GM10266 (cell line): ENCODE measurements at regions not wholly inside any gene's neighbourhood (a gene's known extent, or its start where the extent isn't known, plus 50 kb on each side); places are given as distances from the start of the nearest gene placed in this dataset.
A peak's percentile ranks its signal among the peaks of the same experiment; 100 is the strongest.

ENCODE experiments used
- DNase-seq: peaks from one replicate; pipeline ENCODE4 v3.0.0; 2012; ENCODE audit errors: extremely low spot score
- TF ChIP-seq, protein P1 (sequence below): IDR thresholded peaks from 2 replicates; pipeline ENCODE4 v1.5.1; 2012; ENCODE audit warnings: mild to moderate bottlenecking, low read depth; ENCODE audit not compliant: control insufficient read depth, insufficient read depth; ENCODE audit errors: missing control alignments

DNA sequence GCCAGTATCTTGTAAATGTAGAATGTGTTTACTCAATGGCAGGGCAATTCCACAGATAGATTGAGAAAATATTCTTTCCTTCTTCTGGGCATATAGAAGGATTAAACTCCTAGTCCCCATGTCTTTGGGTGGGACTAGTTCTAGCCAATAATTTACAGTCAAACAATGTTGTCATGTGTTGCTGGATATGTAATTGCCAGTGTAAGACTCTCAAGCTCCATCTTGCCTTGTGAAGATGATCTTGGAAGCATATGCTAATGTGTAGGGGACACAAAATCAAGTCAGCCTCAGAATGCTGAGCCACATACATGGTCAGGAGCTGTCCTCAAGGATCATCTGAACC, 386.9 kb downstream of the CETN3 start:
- no peak for DNase-seq
- TF ChIP-seq, protein P1, sequence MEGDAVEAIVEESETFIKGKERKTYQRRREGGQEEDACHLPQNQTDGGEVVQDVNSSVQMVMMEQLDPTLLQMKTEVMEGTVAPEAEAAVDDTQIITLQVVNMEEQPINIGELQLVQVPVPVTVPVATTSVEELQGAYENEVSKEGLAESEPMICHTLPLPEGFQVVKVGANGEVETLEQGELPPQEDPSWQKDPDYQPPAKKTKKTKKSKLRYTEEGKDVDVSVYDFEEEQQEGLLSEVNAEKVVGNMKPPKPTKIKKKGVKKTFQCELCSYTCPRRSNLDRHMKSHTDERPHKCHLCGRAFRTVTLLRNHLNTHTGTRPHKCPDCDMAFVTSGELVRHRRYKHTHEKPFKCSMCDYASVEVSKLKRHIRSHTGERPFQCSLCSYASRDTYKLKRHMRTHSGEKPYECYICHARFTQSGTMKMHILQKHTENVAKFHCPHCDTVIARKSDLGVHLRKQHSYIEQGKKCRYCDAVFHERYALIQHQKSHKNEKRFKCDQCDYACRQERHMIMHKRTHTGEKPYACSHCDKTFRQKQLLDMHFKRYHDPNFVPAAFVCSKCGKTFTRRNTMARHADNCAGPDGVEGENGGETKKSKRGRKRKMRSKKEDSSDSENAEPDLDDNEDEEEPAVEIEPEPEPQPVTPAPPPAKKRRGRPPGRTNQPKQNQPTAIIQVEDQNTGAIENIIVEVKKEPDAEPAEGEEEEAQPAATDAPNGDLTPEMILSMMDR, result no peak

DNA sequence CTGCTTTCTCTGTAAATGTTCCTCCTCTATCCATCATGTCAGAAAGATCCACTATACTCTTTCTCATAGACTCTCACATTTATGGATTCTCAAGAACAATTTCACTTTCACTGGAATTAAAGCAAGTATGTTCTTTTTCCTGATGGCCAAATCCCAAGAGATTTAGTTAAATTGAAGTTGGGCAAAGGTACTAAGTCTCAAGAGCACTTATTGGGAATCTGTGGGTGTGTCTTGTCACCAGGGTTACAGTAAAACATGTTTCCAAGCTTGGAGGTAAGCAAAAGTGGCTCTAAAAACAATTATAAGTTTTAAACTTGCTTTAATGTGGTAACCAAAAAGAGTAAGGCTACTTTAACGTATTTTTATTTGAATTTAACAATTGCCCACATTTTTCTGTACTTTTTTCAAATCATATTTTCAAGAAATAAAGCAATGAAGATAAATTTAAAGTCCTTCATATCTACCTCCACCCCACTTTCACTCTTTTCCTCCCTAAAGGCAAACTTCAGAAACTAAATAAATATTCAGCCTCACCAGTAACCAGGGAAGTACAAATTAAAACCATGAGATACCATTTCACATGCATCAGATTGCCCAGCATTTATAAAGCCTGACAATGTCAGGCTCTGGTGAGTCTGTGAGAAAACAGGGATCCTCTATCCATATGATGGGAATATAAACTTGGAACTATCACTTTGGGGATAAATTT, 387.4 kb downstream of the CETN3 start:
- TF ChIP-seq, protein P1, result no peak
- DNase-seq, result no peak

DNA sequence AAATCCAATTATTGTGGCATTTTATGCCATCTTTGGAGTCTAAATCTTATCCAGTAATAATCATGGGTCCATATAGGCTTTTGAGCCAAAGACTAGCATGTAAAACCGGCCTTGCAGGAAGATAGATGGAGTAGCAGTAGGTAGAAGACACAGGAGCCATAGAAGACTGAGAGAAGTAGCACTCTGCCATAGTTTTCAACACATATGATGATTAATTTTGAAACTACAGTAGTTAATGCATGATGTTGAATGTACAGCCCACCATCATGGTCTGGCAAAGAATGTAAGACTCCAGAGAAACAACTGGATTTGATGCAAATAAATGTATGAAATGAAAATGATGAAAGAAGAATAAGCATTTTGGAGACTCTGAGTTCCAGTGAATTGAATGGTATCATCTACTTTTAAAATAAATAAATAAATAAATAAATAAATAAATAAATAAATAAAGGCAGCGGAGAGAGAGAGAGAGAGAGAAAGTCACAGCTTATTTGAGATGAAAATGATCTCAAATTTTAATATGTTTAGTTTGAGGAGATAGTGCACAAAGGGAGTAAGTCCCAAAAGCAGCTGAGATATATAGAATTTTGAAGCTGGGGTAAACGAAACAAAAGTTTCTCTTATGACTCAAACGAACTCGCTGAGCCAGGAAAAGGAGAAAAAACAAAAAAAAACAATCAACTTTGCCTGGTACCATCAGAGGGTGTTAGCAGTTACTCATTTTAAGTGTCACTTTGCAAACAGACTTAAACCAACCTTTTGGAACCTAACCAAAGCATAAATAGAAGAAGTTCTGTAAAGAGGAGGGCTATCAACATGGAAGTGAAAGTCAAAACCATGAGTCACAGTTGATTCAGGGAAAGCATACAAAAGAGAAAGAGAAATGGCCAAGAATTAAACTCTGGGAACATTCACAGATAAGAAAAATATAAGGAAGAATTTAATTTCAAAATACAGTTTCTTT, 388.7 kb downstream of the CETN3 start:
- TF ChIP-seq, protein P1, result no peak
- peak; percentile 26 for DNase-seq

DNA sequence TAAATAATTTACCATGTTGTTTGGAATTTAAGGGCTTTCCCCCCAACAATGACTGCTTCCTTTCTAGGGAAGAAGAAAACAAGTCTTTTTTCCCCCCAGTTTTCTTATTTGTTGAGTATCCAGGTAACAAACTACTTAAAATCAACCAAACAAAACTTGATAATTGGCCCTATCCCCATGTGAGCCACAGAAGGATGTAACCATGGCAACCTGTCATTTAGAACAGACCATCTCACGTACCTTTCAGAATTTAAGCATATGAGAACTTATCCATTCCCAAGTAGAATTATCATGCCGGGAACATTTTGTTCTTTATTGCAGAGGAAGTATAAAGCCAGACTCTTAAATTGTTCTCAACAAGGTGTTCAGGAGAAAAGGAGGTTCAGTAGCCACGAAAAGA, 392.3 kb downstream of the CETN3 start:
- no peak for DNase-seq
- TF ChIP-seq, protein P1, result no peak

DNA sequence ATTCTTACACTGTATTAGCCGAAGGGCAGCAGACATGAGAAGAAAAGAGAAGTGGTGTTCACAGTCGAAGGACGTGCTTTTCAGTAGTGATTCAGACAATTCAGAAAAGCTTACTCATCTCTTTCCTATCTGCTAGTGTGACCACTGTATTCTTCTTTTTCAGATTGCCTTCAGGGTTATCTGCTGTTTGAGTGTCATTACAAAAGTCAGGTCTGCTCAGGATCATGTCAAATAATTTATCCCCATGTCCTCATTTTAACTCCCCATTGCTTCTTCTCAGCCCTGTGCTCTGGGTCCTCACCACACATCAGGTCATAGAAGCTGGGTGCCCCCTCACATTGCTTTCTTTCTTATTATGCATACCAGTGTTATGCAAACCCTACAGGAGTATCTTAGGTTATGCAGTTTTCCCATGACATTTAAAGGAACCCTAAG, 394.0 kb downstream of the CETN3 start:
- DNase-seq, result peak; percentile 18
- TF ChIP-seq, protein P1, result no peak

DNA sequence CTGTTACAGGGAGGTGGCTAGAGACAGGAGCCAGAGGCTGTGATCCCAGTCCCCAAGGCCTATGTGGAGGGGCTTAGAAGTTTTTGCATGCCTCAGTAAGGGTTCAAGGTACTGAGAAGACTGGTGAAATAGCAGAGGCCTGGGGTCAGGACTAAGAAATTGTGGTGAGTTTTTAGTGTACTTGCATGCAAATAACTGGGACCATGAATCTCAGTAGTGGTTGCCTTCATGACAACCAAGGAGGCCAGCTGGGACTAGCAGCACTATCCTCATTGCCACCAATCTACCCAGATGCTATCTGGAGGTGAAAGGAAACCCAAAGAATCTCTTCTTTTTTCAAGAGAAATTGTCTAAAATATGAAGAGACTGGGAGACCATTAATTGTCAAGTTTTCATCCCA, 395.1 kb downstream of the CETN3 start:
- DNase-seq, result peak; percentile 21

DNA sequence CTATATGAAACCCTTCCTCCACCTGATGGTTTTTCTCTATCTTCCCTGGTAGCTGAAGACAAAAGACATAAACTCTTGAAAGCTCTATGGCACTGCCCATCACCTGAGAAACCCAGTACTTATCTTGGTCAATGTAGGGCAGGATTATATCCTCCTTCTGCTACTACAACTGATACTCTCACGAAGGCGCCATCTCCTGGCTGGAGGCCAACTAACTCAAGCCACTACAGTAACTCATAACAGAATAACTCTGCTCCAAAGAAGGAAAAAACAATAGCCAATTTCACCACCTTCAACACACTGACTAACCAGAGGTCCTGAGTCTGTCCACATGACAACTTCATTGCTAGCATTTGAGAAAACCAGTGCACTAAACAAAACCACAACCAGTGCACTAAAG, 409.2 kb downstream of the CETN3 start:
- DNase-seq, result no peak
- TF ChIP-seq, protein P1, result peak; percentile 13

More for the DNA sequence above, 395.1 kb downstream of the CETN3 start:
- TF ChIP-seq, protein P1, result no peak
